ENCODE measurements at regions not wholly inside any gene's neighbourhood (a gene's known extent, or its start where the extent isn't known, plus 50 kb on each side); places are given as distances from the start of the nearest gene placed in this dataset.

DNA sequence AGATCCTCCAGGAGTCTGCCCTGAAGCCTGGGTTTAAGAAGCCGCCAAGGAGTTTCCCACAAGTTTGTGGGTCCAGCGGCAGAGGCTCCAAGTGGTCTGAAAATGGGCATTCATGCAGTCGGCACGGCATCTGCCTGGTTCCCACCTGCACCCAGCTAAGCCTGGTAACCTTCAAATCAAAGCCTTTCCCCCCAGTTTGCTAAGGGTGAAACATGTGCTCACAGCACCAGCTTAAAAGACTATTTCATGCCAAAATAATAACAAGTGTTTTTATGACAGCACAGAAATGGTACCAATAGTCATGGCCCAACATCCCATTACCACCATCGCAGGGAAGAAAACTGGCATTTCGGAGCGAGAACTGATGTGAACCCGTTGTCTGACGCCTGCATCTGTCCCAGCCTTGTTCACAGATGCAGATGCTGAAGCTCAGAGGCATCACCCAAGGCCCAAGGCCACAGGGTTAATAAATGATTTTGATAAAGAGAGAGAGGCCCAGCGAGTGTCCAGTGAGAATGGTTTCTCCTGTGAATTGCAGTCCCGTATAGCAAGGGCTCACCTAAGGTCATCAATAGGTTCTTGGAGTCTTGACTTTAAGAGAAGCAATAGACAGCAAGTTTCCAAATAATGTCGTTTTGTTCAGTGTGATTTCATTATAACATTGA lies 188.0 kb upstream of the TPM1 start (continued):
- TF ChIP-seq ATF2 (CRISPR knock-in tag; IDR thresholded peaks at IDR 0.05; ENCODE audit: borderline replicate concordance, low read depth) (no peak), SMAD4 (CRISPR knock-in tag; IDR thresholded peaks at IDR 0.05) (no peak), TEAD4 (CRISPR knock-in tag; IDR thresholded peaks at IDR 0.05) (no peak)

DNA sequence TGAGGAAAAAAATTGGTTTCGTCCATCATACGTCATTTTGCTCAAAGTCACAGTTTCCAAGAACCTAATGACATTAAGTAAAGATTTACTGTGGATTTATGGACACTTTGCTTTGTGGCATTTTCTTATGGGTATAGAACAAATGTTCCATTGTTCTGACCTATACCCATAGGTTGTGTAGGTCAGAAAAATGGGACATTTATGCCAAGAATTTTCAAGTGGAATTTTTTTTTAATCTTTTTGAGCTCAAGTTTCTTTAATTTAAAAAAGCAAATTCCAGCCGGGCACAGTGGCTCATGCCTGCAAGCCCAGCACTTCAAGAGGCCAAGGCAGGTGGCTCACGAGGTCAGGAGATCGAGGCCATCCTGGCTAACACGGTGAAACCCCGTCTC lies 187.5 kb upstream of the TPM1 start:
- no peak overlapping the region for H3K4me3 Mint-ChIP-seq
- peaks cover 6% of the 10 kb centered on the region for H3K9me3 Mint-ChIP-seq
- no peaks in the 10 kb centered on the region for H3K36me3 Mint-ChIP-seq
- TF ChIP-seq, protein P1, sequence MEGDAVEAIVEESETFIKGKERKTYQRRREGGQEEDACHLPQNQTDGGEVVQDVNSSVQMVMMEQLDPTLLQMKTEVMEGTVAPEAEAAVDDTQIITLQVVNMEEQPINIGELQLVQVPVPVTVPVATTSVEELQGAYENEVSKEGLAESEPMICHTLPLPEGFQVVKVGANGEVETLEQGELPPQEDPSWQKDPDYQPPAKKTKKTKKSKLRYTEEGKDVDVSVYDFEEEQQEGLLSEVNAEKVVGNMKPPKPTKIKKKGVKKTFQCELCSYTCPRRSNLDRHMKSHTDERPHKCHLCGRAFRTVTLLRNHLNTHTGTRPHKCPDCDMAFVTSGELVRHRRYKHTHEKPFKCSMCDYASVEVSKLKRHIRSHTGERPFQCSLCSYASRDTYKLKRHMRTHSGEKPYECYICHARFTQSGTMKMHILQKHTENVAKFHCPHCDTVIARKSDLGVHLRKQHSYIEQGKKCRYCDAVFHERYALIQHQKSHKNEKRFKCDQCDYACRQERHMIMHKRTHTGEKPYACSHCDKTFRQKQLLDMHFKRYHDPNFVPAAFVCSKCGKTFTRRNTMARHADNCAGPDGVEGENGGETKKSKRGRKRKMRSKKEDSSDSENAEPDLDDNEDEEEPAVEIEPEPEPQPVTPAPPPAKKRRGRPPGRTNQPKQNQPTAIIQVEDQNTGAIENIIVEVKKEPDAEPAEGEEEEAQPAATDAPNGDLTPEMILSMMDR (IDR thresholded peaks at IDR 0.05), result no peak
- TF ChIP-seq NR1H2 (CRISPR knock-in tag; IDR thresholded peaks at IDR 0.05), result no peak
- TF ChIP-seq FOXK1 (CRISPR knock-in tag; IDR thresholded peaks at IDR 0.05), result no peak
- H3K27me3 Mint-ChIP-seq (ENCODE audit: low read depth), result no peaks in the 10 kb centered on the region; the same call in 1 of the 2 replicates
- POLR2A ChIA-PET, result no interaction called here
- peaks cover 35% of the 10 kb centered on the region for H3K4me1 Mint-ChIP-seq
- H3K27ac Mint-ChIP-seq, result no peak overlapping the region
- ATAC-seq, result no peak
- CTCF ChIA-PET, result no interaction called here
- no peak for DNase-seq (ENCODE audit: low spot score)

DNA sequence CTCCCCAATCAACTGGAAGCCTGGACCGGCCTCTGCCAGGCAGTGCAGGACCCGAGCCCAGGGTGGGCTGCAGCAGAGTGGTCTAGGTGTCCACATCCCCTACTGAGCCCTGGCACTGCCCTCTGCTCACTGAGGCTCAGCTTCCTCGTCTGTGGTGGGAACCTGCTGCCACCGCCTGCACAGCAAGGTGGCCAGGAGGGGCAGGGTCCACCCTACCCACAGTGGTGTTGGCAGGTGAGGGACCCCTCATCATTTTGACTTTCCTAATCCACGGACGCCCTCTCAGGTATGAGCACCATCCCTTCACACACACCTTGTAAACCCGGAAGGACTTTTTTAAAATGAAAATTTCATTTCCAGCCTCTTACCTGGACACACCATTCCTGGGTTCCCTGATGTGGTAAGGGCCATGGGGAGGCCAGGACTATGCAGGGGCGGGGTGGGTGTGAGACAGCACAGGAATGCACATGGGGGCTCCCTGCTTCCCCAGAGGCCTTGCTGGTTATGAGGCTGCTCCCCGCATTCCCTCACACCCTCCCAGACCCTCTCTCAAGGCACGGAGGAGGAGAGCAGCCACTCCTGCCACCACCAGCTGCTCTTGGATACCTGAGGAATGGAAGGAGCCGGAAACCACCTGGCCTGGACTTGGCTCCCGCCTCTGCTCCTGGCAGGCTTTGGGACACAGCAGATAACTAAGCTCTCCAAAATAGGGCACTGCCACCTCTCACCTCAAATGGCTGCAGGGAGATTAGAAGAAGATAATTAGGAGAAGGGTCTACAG lies 185.9 kb upstream of the TPM1 start:
- Mint-ChIP-seq H3K27ac (no peak overlapping the region), H3K36me3 (peaks cover 3% of the 10 kb centered on the region; the same call in 1 of the 2 replicates), H3K27me3 (ENCODE audit: low read depth) (no peaks in the 10 kb centered on the region), H3K4me3 (no peak overlapping the region), H3K9me3 (peaks cover 19% of the 10 kb centered on the region), H3K4me1 (peaks cover 22% of the 10 kb centered on the region)
- CTCF ChIA-PET, result interaction anchor here (0.9 to 1.2 kb wide), 2 partner anchors 9 to 191 kb away, joined by 3 read pairs; no protein-coding TSS in a partner anchor
- no peak for ATAC-seq
- no peak for DNase-seq (ENCODE audit: low spot score)
- POLR2A ChIA-PET, result no interaction called here
- TF ChIP-seq IRF1 (CRISPR knock-in tag; IDR thresholded peaks at IDR 0.05) (no peak), RELA (CRISPR knock-in tag; IDR thresholded peaks at IDR 0.05; ENCODE audit: borderline replicate concordance) (no peak), E2F4 (CRISPR knock-in tag; IDR thresholded peaks at IDR 0.05; ENCODE audit: borderline replicate concordance, low read depth) (no peak), ZNF219 (CRISPR knock-in tag; IDR thresholded peaks at IDR 0.05; ENCODE audit: borderline replicate concordance) (no peak), ZNF512 (CRISPR knock-in tag; IDR thresholded peaks at IDR 0.05; ENCODE audit: borderline replicate concordance) (no peak), NFATC4 (CRISPR knock-in tag; IDR thresholded peaks at IDR 0.05) (no peak), ATF1 (CRISPR knock-in tag; IDR thresholded peaks at IDR 0.05) (no peak), PRRX2 (CRISPR knock-in tag; IDR thresholded peaks at IDR 0.05) (no peak), ZNF121 (CRISPR knock-in tag; IDR thresholded peaks at IDR 0.05) (no peak)
- TF ChIP-seq, protein P2, sequence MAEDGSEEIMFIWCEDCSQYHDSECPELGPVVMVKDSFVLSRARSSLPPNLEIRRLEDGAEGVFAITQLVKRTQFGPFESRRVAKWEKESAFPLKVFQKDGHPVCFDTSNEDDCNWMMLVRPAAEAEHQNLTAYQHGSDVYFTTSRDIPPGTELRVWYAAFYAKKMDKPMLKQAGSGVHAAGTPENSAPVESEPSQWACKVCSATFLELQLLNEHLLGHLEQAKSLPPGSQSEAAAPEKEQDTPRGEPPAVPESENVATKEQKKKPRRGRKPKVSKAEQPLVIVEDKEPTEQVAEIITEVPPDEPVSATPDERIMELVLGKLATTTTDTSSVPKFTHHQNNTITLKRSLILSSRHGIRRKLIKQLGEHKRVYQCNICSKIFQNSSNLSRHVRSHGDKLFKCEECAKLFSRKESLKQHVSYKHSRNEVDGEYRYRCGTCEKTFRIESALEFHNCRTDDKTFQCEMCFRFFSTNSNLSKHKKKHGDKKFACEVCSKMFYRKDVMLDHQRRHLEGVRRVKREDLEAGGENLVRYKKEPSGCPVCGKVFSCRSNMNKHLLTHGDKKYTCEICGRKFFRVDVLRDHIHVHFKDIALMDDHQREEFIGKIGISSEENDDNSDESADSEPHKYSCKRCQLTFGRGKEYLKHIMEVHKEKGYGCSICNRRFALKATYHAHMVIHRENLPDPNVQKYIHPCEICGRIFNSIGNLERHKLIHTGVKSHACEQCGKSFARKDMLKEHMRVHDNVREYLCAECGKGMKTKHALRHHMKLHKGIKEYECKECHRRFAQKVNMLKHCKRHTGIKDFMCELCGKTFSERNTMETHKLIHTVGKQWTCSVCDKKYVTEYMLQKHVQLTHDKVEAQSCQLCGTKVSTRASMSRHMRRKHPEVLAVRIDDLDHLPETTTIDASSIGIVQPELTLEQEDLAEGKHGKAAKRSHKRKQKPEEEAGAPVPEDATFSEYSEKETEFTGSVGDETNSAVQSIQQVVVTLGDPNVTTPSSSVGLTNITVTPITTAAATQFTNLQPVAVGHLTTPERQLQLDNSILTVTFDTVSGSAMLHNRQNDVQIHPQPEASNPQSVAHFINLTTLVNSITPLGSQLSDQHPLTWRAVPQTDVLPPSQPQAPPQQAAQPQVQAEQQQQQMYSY (CRISPR knock-in tag; IDR thresholded peaks at IDR 0.05), result no peak
- TF ChIP-seq, protein P3, sequence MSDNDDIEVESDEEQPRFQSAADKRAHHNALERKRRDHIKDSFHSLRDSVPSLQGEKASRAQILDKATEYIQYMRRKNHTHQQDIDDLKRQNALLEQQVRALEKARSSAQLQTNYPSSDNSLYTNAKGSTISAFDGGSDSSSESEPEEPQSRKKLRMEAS (CRISPR knock-in tag; IDR thresholded peaks at IDR 0.05), result no peak
- TF ChIP-seq, protein P4, sequence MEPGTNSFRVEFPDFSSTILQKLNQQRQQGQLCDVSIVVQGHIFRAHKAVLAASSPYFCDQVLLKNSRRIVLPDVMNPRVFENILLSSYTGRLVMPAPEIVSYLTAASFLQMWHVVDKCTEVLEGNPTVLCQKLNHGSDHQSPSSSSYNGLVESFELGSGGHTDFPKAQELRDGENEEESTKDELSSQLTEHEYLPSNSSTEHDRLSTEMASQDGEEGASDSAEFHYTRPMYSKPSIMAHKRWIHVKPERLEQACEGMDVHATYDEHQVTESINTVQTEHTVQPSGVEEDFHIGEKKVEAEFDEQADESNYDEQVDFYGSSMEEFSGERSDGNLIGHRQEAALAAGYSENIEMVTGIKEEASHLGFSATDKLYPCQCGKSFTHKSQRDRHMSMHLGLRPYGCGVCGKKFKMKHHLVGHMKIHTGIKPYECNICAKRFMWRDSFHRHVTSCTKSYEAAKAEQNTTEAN (CRISPR knock-in tag; IDR thresholded peaks at IDR 0.05), result no peak
